ENCODE measurements at regions not wholly inside any gene's neighbourhood (a gene's known extent, or its start where the extent isn't known, plus 50 kb on each side); places are given as distances from the start of the nearest gene placed in this dataset.
A peak's percentile ranks its signal among the peaks of the same experiment; 100 is the strongest.
"Not testable (repeated sequence)": the region's sequence is repeated elsewhere in the genome, so short reads cannot be mapped to it uniquely, and the experiment has no call there.

DNA sequence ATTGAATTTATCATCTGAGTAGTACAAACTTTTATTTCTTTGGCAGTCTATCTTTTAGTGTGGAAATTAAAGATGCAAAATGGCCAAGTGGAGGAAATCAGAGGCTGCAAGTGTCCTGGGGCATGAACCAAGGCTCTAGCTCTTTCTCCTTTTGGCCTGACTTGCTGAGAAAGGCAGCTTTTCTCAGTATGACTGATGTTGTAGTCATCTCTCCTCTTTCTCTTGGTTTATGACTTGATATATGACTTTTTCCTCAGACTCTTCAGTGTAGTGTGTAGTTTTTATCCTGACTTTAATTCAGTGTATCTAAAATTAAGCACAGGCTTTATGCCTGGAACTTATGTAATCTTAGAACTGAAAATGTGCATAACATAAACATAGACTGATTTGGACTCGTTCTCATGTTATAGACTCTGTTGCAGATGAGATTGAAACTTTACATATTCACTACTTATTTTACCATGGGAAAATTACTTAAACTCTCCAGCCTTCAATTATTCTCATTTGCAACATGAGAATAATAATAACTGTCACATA, 65.7 kb downstream of the SLITRK5 start:
- no peak for DNase-seq

DNA sequence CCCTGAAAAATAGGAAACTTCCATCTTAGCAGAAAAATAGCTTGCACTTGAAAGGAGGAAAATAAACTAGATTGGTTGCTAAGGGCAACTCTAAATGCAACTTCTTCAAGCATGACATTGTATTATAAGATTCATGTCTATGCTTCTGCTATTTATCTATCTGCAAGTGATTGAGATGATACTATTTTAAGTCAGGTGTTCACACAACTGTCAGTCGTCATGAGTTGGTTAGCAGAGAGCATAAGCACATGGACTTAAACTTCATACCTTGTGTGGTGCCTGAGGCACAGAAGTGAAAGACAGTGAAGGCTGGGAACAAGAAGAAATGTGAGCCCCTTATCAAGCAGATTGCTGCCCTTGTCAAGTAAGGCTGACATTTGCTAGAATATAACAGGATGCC, 82.9 kb downstream of the SLITRK5 start:
- no peak for DNase-seq

DNA sequence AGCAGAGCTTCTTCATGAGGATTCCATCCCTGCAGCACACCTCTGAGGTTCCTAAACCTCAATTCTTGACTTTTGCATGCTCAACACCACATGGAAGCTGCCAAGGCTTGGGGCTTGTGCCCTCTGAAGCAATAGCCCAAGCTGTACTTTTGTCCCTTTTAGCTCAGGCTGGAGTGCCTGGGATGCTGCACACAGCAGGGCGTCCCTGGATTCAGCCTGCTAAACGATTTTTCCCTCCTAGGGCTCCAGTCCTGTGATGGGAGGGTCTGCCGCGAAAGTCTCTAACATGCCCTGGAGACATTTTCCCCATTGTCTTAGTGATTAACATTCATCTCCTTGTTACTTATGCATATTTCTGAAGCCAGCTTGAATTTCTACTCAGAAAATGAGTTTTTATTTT, 98.3 kb downstream of the SLITRK5 start:
- DNase-seq = no peak

DNA sequence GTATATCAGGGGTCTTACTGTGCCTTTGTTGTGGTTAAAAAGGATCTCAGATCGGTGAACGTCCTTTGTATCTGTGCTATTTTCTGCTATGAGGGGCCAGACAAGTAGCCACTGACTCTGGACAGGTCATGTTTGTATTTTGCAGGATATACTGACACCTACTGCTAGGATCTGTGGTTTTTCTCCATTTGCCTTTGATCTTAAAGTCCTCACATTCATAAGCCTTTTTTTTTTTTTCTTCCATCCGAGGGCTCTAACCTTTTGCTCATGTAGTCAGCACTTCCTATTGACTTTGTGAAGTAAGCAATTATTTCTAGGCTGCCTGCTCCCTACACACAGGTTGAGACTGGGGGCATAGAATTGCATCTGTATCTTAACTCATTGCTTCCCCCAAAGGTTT, 106.2 kb downstream of the SLITRK5 start:
- no peak for DNase-seq

DNA sequence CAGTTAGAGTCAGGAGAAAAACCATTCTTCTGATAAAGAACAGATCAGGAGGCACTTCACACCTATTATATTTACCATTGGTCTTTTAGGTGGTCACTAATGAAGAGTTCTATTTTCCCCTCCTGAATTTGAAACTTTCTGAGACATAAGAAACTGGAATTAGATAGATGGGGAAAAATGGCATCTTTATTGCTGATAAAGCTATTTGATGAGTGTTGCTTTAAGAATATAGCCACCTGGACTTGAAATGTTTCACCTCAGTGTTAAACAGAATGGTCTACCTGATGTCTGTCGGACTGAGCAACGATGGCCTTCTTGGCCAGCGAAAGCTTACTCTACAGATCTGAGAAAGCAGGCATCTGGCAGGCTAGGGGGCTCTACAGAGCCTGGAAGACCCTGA, 107.0 kb downstream of the SLITRK5 start:
- DNase-seq = no peak

DNA sequence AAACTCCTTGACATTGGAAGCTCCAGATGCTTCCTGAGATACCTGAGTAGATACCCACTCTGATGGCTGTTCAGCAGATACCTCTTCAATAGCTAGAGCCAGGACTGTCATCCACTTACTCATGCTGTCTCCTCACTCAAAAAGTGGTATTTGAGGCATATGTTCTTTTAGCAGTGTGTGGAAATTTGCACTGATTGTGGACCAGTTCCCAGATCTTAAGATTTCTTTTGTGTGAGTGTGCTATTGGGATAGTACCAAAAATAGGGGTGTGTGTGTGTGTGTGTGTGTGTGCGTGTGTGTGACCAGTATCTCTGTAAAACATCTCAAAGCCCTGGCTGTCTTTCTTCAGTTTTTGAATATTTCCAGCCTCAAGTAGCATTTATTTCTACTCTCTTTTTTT, 108.3 kb downstream of the SLITRK5 start:
- no peak for DNase-seq

DNA sequence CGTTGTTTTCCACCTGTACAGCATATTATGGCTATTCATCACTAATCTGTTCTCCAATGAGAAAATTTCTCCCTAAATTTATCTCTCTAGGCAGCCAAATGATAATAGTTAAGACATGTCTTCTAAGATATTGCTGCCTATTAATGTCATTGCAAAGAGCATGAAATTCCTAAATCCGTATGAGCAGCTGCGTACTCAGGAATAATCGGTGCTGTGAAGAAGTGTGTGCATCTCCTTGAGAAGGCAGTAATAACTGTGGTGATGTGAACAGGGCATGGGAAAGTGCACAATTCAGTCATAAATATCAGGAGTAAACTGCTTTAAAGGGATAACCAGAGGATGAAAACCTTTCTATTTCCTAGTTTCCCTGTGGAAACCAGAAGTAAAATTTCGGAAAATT, 112.2 kb downstream of the SLITRK5 start:
- no peak for DNase-seq

DNA sequence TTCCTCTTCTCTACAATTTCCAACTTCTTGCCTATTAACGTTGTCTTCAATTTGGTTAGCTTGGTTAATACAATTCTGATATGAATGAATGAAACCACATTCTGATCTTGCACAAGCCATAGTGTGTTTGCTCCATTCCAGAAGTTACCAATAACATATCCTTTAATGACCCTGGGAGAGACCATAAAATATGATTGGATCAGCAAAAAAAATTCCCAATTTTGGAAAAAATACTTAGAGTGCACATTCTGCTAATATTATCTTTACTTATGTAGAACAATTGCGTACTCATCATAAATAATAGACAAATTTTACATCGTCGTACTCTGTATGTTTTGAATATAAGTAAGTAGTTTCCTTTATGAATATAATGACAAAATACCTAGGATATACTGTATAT, 117.2 kb downstream of the SLITRK5 start:
- no peak for DNase-seq

DNA sequence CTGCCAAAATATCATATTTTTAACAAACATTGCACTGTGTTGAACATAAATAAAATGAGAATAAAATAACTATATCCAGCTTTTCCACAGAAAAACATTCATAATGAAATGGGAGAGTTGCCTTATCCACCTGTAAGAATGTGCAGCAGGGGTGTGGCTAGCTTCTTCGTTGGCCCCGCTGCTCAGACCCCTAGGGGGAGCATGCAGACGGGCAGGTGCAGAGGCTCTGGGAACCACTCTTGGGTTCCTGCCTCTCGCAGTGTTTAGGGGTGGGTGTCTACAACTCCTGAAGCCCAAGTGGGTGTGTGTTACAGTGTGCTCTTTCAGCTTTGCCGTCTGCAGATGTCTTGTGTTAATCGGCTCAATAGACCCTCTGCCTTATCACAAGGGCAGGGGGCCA, 121.7 kb downstream of the SLITRK5 start:
- DNase-seq = no peak

DNA sequence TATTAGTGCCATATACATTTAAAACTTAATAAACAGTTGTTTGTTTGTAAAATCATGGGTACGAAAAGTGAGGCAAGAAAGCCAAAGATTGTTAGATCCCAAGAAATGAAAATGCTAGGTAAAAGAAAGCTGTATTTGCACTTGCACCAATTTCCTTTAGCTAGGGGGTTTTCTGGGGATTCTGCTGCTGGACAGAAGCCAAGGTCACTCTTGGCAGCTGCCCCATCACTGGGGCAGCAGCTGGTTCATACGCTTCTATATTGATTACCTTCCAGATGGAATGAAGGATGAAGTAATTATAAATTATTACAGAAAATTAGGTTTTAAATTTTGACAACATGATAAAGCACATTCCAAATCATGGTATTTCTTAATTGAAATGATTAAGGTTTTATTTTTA, 127.4 kb downstream of the SLITRK5 start:
- no peak for DNase-seq

DNA sequence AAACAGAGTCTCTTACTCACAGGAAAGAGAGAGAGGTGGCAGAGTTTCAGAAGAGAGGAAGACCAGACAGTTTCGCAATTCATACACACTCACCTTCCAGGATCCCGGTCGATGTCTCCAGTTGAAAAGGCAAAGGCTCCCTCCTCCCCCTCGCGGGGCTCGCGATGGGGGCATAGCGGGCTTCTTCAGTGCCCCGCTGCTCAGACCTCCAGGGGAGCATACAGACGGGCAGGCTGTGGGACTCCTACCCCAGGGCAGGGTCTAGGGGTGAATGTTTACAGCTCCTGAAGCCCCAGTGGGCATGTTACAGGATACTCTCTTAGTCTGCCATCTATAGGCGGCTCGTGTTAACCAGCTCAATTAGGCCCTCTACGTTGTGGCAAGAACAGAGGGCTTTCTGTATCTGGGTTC, 139.2 kb downstream of the SLITRK5 start:
- no peak for DNase-seq

DNA sequence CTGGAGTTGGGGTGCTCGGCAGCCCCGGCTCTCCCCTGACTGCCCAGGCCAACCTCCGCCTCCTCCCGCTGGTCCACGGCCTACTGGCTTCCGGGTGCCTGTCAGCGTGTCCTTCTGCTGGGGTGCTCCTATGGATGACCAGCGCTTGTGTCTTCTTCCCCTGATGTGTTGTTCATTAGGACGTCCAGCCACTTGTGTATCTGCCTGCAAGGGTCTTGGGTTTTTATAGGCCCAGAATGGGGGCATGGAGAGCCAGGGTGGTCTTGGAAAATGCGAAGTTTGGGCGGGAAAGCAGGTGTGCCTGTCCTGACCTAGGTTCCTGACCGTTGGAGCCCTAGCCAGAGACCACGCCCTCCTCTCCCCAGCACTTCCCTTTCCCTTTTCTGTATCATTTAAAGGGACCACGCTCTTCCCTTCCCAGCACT, 139.8 kb downstream of the SLITRK5 start:
- no peak for DNase-seq

DNA sequence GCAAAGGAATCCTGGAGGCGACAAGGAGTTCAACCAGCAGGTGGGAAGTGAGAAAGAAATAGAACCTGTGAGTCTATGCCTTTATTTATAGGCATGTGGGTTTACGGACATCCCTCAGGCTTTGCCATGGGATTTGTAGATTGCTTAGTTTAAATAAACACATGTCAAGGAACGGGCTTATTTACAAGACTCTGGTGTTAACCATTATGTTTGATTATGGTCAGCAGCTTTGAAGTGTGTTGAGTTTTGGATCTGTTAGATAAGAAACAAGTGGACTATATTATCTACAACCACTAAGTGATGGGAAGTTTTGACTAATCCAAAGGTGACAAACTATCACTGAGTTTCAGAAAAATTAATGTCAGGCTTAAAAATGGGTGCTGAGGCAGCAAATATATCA, 143.2 kb downstream of the SLITRK5 start:
- DNase-seq = no peak

DNA sequence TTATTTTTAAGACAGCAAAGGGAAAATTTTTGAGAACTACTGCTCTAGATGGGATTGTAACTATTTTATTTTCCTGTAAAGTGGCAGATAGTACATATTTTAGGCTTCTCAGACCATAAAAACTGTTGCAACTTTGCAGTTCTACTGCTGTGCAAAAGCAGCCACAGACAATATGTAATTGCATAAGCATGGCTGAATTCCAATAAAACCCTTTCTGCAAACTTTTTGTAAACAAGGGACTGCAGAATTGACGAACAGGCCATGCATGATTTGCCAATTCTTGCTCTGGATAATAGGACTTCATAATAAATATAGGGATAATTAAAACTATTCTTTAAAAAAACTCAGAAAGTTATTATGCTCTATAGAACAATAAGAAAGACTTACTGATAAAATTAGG, 149.1 kb downstream of the SLITRK5 start:
- DNase-seq = no peak

DNA sequence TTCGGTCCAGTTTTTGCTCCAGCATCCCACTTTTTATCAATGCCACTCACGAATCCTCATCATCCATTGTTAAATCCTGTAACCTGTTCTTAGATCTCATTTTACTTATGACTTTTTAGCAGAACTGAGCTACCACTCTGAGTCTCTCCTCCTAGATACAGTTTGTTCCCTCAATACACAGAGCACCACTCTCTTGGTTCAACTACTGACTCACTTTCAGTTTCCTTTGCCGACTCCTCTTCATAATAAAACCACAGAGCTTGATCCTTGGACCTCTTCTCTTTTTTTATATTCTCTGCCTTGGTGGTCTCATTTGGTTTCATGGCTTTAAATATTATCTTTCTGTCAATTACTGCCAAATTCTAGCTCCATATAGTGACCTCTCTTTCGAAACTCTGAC, 150.3 kb downstream of the SLITRK5 start:
- no peak for DNase-seq

DNA sequence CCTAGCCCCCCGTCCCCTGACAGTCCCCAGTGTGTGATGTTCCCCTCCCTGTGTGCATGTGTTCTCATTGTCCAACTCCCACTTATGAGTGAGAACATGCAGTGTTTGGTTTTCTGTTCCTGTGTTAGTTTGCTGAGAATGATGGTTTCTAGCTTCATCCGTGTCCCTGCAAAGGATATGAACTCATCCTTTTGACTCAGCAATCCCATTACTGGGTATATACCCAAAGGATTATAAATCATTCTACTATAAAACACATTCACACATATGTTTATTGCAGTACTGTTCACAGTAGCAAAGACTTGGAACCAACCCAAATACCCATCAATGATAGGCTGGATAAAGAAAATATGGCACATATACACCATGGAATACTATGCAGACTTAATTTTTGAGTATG, 155.1 kb downstream of the SLITRK5 start:
- DNase-seq = not testable (repeated sequence)

DNA sequence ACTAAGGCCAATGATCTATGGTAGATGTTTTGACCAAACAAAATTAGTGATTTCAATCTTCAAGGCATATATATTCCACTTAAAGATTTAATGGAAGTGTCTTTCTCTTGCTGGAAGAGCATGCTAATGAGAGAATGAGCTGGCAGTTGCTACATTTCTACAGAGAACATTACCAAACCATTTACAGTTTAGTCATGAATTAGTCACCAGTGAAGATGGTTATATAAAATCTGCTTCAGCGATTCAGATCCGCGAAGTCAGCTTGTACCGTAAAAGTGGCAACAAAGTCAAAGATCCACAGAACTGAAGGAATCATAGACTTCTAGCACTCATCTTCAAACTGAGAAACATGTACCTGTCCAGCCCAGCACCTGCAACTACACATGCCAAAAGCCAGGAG, 156.3 kb downstream of the SLITRK5 start:
- DNase-seq = no peak

DNA sequence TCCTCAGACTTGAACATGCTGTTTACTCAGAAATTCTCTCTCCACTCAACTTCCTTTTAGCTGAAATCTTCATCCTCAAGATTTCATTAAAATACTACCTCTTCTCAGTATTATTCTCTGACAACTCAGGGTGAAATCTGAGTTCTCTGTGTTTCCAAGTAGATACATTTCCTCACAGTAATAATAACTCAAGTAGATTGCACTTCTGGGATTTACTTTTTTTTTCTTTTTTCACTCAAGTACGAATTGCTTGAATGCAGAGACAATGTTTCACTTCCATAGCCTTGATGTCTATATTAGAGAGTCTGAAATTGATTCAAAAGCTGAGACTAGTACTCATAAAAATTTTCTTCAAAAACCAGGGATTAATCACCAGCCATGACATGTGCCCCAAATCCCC, 166.4 kb downstream of the SLITRK5 start:
- DNase-seq = no peak

DNA sequence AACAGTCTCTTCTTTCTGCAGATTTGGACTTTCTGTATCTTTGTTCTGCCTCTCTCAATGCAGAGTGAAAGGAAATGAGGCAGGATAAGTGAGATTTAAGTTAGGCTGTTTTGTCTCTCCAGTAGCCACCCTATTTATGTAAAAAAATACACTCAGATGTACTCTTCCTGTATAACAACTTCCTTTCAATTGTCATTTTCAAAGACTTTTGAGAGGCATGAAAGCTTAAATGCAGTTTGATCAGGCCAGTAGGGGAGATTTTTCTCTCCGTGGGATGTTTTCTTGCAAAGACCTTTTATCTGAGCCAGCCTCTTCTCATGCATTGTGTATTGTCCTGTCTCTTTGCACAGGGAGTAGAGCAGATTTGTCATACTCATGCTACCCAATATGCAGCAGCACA, 166.8 kb downstream of the SLITRK5 start:
- no peak for DNase-seq

DNA sequence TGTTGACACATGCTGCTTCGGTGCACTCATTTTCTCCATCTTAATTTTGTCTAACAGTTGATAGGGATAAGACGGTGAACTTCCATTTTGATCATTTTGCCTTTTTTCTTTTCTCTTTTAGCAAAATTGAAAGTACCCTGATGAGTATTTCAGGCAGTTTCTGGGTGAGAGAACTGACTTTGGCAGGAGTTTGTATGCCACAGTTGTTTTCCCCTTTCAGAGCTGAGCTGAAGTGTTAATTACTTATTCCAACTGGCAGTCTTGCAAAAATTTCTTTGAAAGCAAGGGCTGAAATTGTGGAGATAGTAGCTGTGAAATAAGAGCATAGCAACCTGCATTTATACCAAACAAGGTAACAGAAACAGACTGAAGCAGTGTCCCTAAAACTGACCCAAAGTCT, 180.2 kb downstream of the SLITRK5 start:
- no peak for DNase-seq

DNA sequence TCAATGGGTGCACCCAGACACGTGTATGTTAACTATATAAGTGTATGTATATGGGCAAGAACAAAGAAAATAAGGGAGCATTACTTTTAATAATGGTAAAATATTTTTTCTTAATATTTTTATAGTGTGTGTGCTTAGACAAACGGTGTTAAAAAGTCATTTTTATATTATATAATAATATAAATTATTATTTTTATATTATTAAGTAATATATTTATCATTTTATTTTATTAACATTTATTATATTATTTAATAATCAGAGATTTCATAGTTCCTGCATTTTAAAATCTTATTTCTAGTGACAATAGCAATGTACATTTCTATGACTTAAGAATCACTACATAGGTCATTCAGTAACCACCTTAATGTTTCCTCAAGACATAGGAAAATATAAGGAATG, 184.4 kb downstream of the SLITRK5 start:
- no peak for DNase-seq

DNA sequence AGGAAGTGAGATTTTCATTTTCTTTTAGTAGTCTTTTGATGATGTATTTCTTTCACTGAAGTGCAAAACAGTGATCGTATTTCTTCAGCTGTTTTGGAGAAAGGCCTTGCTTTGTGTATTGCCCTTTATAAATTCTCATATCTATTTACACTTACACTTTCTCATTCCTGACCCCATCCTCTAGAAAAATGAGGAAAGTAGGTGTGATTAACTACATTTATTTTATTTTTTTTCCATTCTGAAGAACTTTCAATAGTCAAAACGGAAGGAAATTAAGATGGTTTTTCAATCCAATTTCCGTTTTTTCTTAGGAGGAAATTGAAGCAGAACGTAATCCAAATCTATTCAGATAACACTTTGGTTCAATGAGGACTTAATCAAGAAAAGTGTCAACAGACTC, 188.1 kb downstream of the SLITRK5 start:
- DNase-seq = no peak

DNA sequence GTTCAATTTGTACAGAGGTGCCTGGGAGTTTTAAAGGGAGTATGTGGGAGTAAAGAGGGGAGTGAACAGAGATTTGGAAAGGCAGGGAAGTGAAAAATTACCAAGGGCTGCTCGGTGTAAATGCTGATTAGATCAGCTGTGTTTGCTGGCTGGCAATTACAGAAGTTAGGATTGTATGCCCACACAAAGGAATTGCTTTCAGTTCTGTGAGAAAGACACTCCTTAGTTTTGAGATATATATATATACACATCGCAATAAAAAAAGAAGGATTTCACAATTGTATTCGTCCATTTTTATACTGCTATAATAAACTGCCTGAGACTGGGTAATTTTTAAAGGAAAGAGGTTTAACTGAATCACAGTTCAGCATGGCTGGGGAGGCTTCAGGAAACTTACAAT, 196.3 kb downstream of the SLITRK5 start:
- no peak for DNase-seq

DNA sequence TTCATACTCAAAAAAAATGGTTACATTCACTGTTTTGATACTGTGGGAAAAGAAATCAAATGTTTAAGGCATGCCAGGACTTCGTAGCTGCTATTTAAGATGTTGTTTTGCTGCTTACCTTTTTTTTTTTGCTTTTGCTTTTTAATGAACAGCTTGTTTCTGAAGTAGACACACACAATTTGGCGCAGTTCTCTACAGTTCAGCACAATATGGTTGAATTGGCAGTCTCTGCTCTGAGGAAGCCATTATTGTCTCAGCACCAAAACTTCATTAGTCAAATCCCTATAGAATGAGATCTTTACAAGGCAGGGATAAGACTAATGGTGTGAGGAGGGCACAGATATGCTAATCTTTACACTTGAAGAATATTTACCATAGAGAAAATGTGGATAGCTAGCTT, 197.6 kb downstream of the SLITRK5 start:
- no peak for DNase-seq

DNA sequence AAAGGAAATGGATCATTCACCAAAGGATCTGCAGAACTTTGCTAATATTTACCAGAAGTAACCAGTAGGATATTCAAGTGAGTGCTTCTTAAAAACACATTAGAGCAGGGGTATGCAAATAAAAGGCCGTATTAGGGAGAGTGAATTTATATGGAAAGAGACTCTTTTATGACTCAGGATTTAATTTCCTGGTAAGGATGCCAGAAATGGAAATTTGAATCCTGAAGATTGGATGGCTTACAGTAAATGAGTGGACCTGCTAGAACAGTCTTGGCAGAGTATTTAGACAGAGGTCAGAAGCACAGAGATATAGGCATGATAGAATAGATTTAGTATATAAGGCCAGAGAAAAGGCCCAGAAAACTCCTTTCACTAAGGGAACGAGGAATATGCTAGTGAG, 201.6 kb downstream of the SLITRK5 start:
- DNase-seq = peak; percentile 41

DNA sequence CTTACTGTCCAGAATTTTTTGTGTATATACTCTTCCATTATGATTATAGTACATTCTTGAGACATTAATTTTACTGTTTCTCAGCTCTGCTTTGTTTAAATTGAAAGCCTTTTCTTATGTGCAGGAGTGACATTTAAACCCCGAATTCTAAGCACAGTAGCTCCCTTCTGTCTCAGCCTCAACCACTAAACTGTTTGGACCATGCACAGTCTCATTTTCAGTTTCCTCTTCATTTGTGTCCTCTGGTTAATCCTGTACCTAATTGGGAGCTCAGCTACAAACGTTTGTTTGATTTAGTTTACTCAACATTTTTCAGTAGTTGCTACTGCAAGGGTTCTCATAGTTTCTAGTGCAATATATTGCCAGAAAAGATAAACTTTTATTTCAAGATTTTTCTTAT, 206.3 kb downstream of the SLITRK5 start:
- no peak for DNase-seq
